BLaER1 treated with 17β-estradiol and CSF1 and Interleukin-3, amounts not matched to agents 10 nM and 100 nM (cell line): ENCODE measurements at regions not wholly inside any gene's neighbourhood (a gene's known extent, or its start where the extent isn't known, plus 50 kb on each side); places are given as distances from the start of the nearest gene placed in this dataset.
A peak's percentile ranks its signal among the peaks of the same experiment; 100 is the strongest.
"Not testable (repeated sequence)": the region's sequence is repeated elsewhere in the genome, so short reads cannot be mapped to it uniquely, and the experiment has no call there.

Source experiments
- H3K27ac ChIP-seq, 11 experiments: shearing (Covaris generic); formaldehyde crosslinking; 2 replicates each; pipeline ENCODE4 v1.8.1; 2022
- H3K27me3 ChIP-seq, 11 experiments: shearing (Covaris generic); formaldehyde crosslinking; 2 replicates each; pipeline ENCODE4 v1.8.1; 2022
- H3K36me3 ChIP-seq, 11 experiments: shearing (Covaris generic); formaldehyde crosslinking; 2 replicates each; pipeline ENCODE4 v1.8.1; 2022
- H3K4me1 ChIP-seq, 10 experiments: shearing (Covaris generic); formaldehyde crosslinking; 2 replicates each; pipeline ENCODE4 v1.8.1; 2022
- H3K4me2 ChIP-seq, 11 experiments: shearing (Covaris generic); formaldehyde crosslinking; 2 replicates each; pipeline ENCODE4 v1.8.1; 2022
- H3K4me3 ChIP-seq, 10 experiments: shearing (Covaris generic); formaldehyde crosslinking; 2 replicates each; pipeline ENCODE4 v1.8.1; 2022
- H3K9ac ChIP-seq, 11 experiments: shearing (Covaris generic); formaldehyde crosslinking; 2 replicates each; pipeline ENCODE4 v1.8.1; 2022
- H3K9me3 ChIP-seq, 11 experiments: shearing (Covaris generic); formaldehyde crosslinking; replicated peaks in 1 of 11; 2 replicates each; pipeline ENCODE4 v1.8.1; 2022
- H4K20me1 ChIP-seq, 11 experiments: shearing (Covaris generic); formaldehyde crosslinking; 2 replicates each; pipeline ENCODE4 v1.8.1; 2022
- Cebpa-rat ChIP-seq, 11 experiments: shearing (Covaris generic); IDR thresholded peaks; 2 replicates each; pipeline ENCODE4 v1.8.1; 2022

DNA sequence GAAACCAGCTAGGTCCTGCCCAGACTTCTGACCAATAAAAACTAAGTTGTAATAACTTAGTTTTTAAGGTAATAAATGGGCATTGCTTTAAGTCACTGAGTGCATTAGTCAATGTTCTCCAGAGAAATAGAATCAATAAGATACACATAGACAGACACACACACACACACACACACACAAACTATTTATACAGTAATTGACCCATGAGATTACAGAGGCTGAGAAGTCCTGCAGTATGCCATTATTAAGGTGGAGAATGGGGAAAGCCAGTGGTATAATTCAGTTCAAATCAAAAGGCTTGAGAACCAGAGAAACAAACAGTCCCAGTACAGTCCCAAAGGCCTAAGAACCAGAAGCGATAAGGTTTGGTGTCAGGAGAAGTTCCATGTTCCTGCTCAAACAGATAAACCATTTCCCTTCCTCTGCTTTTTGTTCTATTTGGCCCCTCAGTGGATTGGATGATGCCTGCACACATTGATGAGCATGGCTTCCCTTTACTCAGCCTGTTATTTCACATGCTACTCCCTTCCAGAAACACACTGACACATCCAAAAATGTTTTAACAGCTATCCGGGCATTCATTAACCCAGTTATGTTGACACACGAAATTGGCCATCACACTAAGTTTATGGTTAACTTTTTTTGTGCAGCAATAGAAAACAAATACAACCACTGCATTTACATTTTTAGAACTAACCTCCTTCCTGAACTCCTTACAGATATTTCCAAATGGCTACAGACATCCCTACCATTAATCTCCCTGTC, 828.2 kb upstream of the NCAM2 start:
- H3K9ac ChIP-seq: no peak overlapping the region
- H3K4me2 ChIP-seq: no peak overlapping the region
- H3K36me3 ChIP-seq: no peaks in the 10 kb centered on the region
- H4K20me1 ChIP-seq: no peaks in the 10 kb centered on the region
- no peaks in the 10 kb centered on the region for H3K9me3 ChIP-seq
- no peaks in the 10 kb centered on the region for H3K4me1 ChIP-seq
- no peak overlapping the region for H3K27ac ChIP-seq
- no peak overlapping the region for H3K4me3 ChIP-seq
- no peak for TF ChIP-seq Cebpa-rat (IDR thresholded peaks at IDR 0.05)
- H3K27me3 ChIP-seq: no peaks in the 10 kb centered on the region

- Histone ChIP-seq H3K9ac (no peak overlapping the region), H3K9me3 (peaks cover 5 to 13% (median 6%) of the 10 kb centered on the region in 11 experiments; a peak in 19 of 22 replicates), H3K4me1 (0 out of 20 replicates have a peak, but pooled peaks cover 0 to 4% (median 0%) of the 10 kb centered on the region in 10 experiments), H4K20me1 (no peaks in the 10 kb centered on the region), H3K36me3 (no peaks in the 10 kb centered on the region), H3K4me3 (no peak overlapping the region), H3K27ac (no peak overlapping the region), H3K27me3 (no peaks in the 10 kb centered on the region), H3K4me2 (no peak overlapping the region)
- no peak for TF ChIP-seq Cebpa-rat (IDR thresholded peaks at IDR 0.05)
Observed at GRCh38 chr21:20186186-20186585, 812.0 kb upstream of the NCAM2 start.

- no peak overlapping the region for H3K4me2 ChIP-seq
- H3K9ac ChIP-seq: no peak overlapping the region
- no peak overlapping the region for H3K27ac ChIP-seq
- H3K27me3 ChIP-seq: no peaks in the 10 kb centered on the region
- no peaks in the 10 kb centered on the region for H3K36me3 ChIP-seq
- H3K4me3 ChIP-seq: no peak overlapping the region
- H4K20me1 ChIP-seq: no peaks in the 10 kb centered on the region
- peaks cover 5 to 13% (median 6%) of the 10 kb centered on the region in 11 experiments; a peak in 19 of 22 replicates for H3K9me3 ChIP-seq
- no peak for TF ChIP-seq Cebpa-rat (IDR thresholded peaks at IDR 0.05)
- 0 out of 20 replicates have a peak, but pooled peaks cover 0 to under 1% (median 0%) of the 10 kb centered on the region in 10 experiments for H3K4me1 ChIP-seq
Observed at GRCh38 chr21:20187028-20187427, 811.2 kb upstream of the NCAM2 start.

DNA sequence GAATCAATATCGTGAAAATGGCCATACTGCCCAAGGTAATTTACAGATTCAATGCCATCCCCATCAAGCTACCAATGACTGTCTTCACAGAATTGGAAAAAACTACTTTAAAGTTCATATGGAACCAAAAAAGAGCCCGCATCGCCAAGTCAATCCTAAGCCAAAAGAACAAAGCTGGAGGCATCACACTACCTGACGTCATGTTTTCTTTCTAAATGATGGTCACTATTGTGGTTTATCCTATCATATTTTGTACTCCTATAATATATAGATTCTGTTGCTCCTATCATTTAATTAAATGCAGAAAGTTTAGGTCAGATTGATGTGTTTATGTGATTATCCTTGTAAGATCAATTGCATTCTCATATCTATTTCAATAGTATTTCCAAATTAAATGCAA, 796.9 kb upstream of the NCAM2 start:
- not testable (repeated sequence) for H3K4me3 ChIP-seq, H3K27ac ChIP-seq, H4K20me1 ChIP-seq, H3K27me3 ChIP-seq, H3K36me3 ChIP-seq, H3K4me1 ChIP-seq, H3K9ac ChIP-seq, H3K9me3 ChIP-seq, H3K4me2 ChIP-seq

DNA sequence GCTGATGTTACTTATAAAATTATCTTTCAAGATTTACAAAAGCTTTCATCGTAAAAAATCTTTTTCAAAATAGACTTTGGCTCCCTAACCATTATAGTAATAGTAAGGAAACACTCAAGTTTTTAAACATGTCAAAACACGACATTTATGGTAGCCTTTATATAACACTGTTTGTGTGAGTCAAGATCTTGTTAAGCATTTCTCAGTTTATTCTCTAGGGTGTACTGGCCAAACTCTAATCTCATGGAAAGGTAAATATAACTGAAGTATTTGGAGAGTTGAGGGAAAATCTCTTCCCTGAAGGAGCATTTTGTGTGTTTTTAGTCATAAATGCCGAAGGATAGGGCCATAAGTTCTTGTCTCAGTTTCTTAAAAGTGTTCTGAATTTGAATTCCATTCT, 790.9 kb upstream of the NCAM2 start:
- Histone ChIP-seq H4K20me1 (0 out of 22 replicates have a peak, but pooled peaks cover 0 to 3% (median 0%) of the 10 kb centered on the region in 11 experiments), H3K4me2 (no peak overlapping the region), H3K27me3 (no peaks in the 10 kb centered on the region)

DNA sequence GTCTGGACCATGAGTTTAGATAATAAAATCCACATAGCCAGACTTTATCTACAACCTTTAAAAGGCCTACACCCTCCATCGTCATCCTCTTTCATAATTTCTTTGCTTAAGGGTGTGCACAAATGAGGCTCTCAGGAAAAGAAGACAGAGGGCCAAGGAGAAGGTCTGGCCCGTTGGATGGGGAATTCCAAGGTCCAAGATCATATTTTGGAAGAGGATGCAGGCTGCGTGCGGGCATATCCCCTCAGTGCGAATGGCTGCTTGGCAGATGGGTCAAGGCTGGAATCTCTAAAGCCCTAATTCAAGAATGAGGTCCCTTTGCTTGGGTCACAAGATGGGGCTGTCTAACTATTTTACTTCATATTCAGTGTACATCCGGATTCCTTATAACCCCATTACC, 782.2 kb upstream of the NCAM2 start:
- H3K4me2 ChIP-seq: no peak overlapping the region
- no peak overlapping the region for H3K27ac ChIP-seq
- H3K9me3 ChIP-seq: peaks cover 0 to 7% (median 3%) of the 10 kb centered on the region in 11 experiments; a peak in 4 of 22 replicates

More for the DNA sequence above, 790.9 kb upstream of the NCAM2 start:
- H3K36me3 ChIP-seq: no peaks in the 10 kb centered on the region
- H3K4me3 ChIP-seq: no peak overlapping the region
- no peaks in the 10 kb centered on the region for H3K4me1 ChIP-seq
- no peak for TF ChIP-seq Cebpa-rat (IDR thresholded peaks at IDR 0.05)
- H3K9me3 ChIP-seq: 0 out of 22 replicates have a peak, but pooled peaks cover 0 to 8% (median 0%) of the 10 kb centered on the region in 11 experiments
- no peak overlapping the region for H3K9ac ChIP-seq
- H3K27ac ChIP-seq: no peak overlapping the region

DNA sequence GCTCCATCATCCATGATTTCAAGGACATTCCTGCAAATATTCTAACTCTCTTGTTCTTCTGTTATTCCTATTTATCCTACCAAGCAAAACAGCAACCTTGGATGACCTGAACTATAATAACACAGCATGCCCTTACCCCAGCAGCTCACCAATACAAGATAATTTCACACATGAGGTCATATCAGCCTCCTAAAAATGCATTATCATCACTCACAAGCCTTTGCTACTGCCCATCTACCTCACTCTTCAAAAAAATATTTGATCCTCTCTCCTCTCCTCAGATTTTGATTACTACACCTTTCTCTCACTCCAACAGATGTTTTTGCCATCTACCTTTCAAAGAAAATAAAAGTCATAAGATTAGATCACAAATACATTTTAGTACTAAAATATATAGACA, 777.6 kb upstream of the NCAM2 start:
- TF ChIP-seq Cebpa-rat (IDR thresholded peaks at IDR 0.05): no peak
- Histone ChIP-seq H3K9me3 (no peaks in the 10 kb centered on the region), H3K36me3 (no peaks in the 10 kb centered on the region), H3K9ac (no peak overlapping the region), H3K4me2 (no peak overlapping the region), H3K4me3 (no peak overlapping the region), H3K27me3 (no peaks in the 10 kb centered on the region), H4K20me1 (no peaks in the 10 kb centered on the region), H3K4me1 (no peaks in the 10 kb centered on the region), H3K27ac (no peak overlapping the region)

More for the DNA sequence above, 782.2 kb upstream of the NCAM2 start:
- H3K4me3 ChIP-seq: no peak overlapping the region
- H4K20me1 ChIP-seq: no peaks in the 10 kb centered on the region
- H3K36me3 ChIP-seq: no peaks in the 10 kb centered on the region
- no peaks in the 10 kb centered on the region for H3K4me1 ChIP-seq
- no peak overlapping the region for H3K9ac ChIP-seq
- H3K27me3 ChIP-seq: no peaks in the 10 kb centered on the region
- TF ChIP-seq Cebpa-rat (IDR thresholded peaks at IDR 0.05): no peak

DNA sequence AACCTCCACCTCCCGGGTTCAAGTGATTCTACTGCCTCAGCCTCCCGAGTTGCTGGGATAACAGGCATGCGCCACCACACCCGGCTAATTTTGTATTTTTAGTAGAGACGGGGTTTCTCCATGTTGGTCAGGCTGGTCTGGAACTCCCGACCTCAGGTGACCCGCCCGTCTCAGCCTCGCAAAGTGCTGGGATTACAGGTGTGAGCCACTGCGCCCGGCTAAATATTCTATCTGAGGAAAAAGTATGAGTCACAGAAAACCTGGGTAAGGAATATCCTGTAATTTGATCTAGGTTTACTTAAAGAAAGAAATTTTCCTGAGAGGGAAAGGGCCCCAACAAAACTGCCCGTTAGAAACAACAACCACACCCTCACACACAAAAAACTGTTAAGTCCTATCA, 776.2 kb upstream of the NCAM2 start:
- not testable (repeated sequence) for H3K4me2 ChIP-seq, H3K36me3 ChIP-seq, H3K9me3 ChIP-seq, H3K4me3 ChIP-seq, H3K27ac ChIP-seq, H4K20me1 ChIP-seq, H3K27me3 ChIP-seq, H3K4me1 ChIP-seq, H3K9ac ChIP-seq

DNA sequence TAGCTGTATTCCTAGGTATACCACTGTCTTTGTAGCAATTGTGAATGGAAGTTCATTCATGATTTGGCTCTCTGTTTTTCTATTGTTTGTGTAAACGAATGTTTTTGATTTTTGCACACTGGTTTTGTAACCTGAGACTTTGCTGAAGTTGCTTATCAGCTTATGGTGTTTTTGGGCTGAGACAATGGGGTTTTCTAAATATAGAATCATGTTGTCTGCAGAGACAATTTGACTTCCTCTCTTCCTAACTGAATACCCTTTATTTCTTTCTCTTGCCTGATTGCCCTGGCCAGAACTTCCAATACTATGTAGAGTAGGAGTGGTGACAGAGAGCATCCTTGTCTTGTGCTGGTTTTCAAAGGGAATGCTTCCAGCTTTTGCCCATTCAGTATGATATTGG, 761.6 kb upstream of the NCAM2 start:
- not testable (repeated sequence) for H3K36me3 ChIP-seq, H3K27ac ChIP-seq, H4K20me1 ChIP-seq, H3K4me3 ChIP-seq, H3K27me3 ChIP-seq, H3K9ac ChIP-seq
- peak overlapping the region in 5 of 11 experiments; percentile 20 to 41 (median 25); a peak in 8 of 22 replicates for H3K4me2 ChIP-seq
- peaks cover 0 to 11% (median 6%) of the 10 kb centered on the region in 10 experiments; a peak in 9 of 20 replicates for H3K4me1 ChIP-seq
- H3K9me3 ChIP-seq: peaks cover 0 to 12% (median 3%) of the 10 kb centered on the region in 11 experiments; a peak in 8 of 22 replicates

DNA sequence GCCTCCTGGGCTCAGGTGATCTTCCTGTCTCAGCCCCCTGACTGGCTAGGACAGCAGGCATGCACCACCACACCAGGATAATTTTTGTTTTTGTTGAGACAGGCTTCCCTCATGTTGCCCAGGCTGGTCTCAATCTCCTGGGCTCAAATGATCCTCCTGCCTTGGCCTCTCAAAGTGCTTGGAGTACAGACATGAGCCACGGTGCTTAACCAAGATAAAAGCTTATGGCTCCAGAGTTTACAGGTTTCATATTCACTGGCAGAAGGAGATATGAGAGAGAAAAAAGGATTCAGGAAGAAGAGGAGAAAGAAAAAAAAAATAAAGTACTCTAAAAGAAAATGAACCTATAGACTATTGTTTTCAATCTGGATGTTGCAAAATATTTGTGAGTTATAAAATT, 748.8 kb upstream of the NCAM2 start:
- no peaks in the 10 kb centered on the region for H3K4me1 ChIP-seq
- no peaks in the 10 kb centered on the region for H3K36me3 ChIP-seq
- H3K27ac ChIP-seq: no peak overlapping the region
- H3K4me3 ChIP-seq: no peak overlapping the region
- no peaks in the 10 kb centered on the region for H3K9me3 ChIP-seq
- H3K27me3 ChIP-seq: no peaks in the 10 kb centered on the region
- H3K9ac ChIP-seq: no peak overlapping the region
- no peak for TF ChIP-seq Cebpa-rat (IDR thresholded peaks at IDR 0.05)
- H3K4me2 ChIP-seq: no peak overlapping the region
- no peaks in the 10 kb centered on the region for H4K20me1 ChIP-seq
